GM12872 (cell line): ENCODE measurements at regions not wholly inside any gene's neighbourhood (a gene's known extent, or its start where the extent isn't known, plus 50 kb on each side); places are given as distances from the start of the nearest gene placed in this dataset.

Experiments used
- TF ChIP-seq, protein P1 (sequence below): IDR thresholded peaks from 3 replicates; pipeline ENCODE4 v1.5.1; 2011; ENCODE audit warnings: low read depth, mild to moderate bottlenecking, low read length, moderate library complexity; ENCODE audit not compliant: insufficient read depth

DNA sequence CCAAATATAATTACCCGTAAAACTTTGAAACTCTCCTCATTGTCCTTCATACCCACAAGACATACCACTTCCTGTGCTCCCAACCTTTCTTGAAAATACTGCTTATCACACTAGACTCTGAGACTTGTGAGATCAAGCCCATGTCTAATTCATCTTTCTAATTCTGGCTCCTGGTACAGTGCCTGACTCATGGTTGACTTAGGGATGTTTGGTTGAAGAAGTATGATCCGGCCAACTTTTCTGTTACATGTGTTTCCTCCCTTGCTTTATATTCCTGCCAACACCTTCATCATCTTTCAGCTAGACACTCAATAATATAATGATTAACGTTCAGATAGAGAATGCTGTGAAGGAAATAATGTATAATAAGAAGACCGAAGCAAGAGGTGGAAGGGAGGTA, 58.2 kb downstream of the MEX3B start:
- TF ChIP-seq, protein P1, sequence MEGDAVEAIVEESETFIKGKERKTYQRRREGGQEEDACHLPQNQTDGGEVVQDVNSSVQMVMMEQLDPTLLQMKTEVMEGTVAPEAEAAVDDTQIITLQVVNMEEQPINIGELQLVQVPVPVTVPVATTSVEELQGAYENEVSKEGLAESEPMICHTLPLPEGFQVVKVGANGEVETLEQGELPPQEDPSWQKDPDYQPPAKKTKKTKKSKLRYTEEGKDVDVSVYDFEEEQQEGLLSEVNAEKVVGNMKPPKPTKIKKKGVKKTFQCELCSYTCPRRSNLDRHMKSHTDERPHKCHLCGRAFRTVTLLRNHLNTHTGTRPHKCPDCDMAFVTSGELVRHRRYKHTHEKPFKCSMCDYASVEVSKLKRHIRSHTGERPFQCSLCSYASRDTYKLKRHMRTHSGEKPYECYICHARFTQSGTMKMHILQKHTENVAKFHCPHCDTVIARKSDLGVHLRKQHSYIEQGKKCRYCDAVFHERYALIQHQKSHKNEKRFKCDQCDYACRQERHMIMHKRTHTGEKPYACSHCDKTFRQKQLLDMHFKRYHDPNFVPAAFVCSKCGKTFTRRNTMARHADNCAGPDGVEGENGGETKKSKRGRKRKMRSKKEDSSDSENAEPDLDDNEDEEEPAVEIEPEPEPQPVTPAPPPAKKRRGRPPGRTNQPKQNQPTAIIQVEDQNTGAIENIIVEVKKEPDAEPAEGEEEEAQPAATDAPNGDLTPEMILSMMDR, result no peak

DNA sequence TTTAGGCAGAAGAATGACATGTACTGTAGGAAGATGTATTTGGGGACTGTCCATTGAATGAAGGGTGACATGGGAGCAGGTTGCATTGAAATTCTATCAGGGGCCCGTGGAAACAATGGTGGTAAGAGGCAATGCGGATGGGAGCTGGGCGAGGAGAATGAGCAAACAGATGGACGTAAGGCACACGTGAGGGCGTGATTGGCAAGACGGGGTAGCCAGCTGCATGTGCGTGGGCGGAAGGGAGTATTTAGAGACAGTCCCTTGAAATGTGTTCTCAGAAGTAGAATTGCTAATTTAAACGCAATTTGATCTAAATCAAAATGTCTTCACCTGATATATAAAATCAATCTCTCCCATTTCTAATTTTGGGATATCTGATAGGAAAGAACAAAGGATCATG, 62.3 kb downstream of the MEX3B start:
- TF ChIP-seq, protein P1, result no peak

DNA sequence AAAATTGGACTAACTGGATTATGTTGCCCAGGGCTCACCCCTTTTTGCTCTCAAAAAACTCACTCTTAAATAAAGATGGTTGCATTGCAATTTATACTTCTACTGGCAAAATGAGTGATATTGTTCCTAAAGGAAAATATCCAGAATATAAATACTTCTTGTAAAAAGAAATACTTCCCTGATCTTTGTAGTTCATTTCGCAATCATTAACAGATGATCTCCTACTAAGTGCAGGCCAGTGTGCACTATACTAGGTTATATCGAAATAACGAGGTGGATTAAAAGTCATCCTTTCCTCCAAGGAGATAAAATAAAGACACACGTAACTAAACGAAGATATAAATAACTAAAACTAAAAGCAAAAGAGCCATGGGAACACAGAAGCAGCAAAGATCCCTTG, 63.0 kb downstream of the MEX3B start:
- TF ChIP-seq, protein P1, result no peak

DNA sequence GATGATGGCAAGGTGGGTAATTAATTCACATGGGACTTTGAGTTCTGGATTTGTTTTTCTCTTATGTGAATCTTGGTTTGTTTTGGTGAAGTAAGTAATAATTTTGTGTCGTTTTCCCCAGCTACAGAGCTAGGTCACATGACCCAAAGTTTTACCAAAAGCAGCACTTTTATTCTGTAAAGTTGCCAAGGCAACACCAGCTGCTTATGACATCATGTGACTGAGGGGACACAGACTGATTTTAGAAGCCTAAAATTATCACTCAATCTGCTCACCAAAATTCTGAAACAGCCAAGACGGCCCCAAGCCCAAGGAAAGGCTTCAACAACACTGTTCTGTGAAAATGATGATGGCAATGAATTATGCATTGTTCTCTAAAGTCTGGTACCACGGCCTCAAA, 63.9 kb downstream of the MEX3B start:
- TF ChIP-seq, protein P1, result no peak

DNA sequence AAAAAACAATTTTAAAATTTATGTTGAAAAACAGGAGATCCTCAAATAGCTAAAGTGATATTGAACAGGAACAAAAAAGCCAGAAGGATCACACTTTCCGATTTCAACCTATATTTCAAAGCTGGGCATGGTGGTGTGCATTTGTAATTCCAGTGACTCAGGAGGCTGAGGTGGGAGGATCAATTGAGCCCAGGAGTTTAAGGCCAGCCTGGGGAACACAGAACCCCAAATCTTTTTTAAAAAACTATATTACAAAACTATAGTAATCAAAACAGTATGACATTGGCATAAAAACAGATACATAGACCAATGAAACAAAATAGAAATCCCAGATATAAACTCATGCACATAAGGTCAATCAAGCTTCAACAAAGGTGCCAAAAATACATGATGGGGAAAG, 68.4 kb downstream of the MEX3B start:
- TF ChIP-seq, protein P1, result no peak

DNA sequence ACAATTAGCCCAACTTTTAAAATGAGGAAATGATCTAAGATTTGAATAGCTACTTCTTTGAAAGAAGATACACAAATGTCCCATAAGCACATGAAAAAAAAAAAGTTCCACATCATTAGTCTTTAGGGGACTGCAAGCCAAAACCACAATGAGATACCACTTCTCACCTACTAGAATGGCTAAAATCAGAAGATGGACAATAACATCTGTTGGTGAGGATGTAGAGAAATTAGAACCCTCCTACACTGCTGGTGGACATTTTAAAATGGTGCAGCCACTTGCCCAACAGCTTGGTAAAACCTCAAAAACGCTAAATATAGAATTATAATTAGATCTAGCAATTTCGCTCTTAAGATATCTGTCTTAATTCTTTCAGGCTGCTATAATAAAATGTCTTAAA, 77.1 kb downstream of the MEX3B start:
- TF ChIP-seq, protein P1, result no peak

DNA sequence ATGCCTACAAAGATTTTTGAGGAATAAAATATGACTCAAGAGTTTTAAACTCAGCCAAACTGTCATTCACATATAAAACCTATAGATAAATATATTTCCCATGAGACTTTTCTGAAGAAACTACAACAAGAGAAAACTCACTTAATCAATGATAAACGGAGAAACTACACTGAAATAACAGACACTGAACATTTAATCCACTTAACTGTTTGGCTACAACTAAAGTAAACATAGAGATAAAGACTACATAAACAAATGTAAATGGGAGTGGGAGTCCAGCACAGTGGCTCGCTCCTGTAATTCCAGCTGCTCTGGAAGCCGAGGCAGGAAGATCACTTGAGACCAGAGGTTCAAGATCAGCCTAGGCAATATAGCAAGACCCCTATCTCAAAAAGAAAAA, 79.2 kb downstream of the MEX3B start:
- TF ChIP-seq, protein P1, result no peak

DNA sequence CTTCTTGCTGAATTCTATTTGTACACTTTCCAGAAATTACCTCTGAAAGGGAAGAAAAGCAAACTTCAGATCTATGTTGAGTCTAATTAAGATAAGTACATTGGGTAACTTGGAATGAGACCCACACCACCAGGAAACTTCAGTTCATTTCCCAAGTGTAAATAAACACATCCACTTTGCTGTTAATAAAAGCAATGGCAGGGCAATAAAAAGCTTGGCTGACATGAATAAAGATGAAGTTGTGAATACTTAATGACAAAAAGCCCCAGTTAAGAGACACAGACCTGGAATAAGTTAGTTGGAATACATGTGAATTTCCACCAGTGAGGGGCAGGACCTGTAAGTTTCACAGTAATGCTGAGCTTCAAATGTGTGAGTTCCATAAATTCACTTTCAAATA, 83.3 kb downstream of the MEX3B start:
- TF ChIP-seq, protein P1, result no peak
